Astrocyte of the cerebellum (primary cell): ENCODE measurements at regions not wholly inside any gene's neighbourhood (a gene's known extent, or its start where the extent isn't known, plus 50 kb on each side); places are given as distances from the start of the nearest gene placed in this dataset.

Experiments used
- DNase-seq: peaks from one replicate; pipeline ENCODE4 v3.0.0-alpha.2; 2011; ENCODE audit warnings: low read depth
- H3K4me3 ChIP-seq: 2 replicates; pipeline ENCODE4 v1.5.1; 2011; ENCODE audit warnings: mild to moderate bottlenecking, low read depth, low read length, moderate library complexity
- in situ Hi-C: cut with HindIII; loops from 2 replicates; pipeline ENCODE4 v1.10.0; 2017; ENCODE audit warnings: low sequenced_read_pairs
- TF ChIP-seq, protein P1 (sequence below): IDR thresholded peaks from 2 replicates; pipeline ENCODE4 v1.5.1; 2012; ENCODE audit warnings: low read length, low read depth, moderate library complexity, mild to moderate bottlenecking; ENCODE audit errors: missing control alignments

GRCh38 chr5:158060212-158060611, 201.3 kb upstream of the CLINT1 start:
- no peak for DNase-seq
- TF ChIP-seq, protein P1, sequence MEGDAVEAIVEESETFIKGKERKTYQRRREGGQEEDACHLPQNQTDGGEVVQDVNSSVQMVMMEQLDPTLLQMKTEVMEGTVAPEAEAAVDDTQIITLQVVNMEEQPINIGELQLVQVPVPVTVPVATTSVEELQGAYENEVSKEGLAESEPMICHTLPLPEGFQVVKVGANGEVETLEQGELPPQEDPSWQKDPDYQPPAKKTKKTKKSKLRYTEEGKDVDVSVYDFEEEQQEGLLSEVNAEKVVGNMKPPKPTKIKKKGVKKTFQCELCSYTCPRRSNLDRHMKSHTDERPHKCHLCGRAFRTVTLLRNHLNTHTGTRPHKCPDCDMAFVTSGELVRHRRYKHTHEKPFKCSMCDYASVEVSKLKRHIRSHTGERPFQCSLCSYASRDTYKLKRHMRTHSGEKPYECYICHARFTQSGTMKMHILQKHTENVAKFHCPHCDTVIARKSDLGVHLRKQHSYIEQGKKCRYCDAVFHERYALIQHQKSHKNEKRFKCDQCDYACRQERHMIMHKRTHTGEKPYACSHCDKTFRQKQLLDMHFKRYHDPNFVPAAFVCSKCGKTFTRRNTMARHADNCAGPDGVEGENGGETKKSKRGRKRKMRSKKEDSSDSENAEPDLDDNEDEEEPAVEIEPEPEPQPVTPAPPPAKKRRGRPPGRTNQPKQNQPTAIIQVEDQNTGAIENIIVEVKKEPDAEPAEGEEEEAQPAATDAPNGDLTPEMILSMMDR = no peak
- H3K4me3 ChIP-seq = no peak overlapping the region
- in situ Hi-C loops = no loop called here

GRCh38 chr5:158058208-158059120, 199.5 kb upstream of the CLINT1 start:
- in situ Hi-C loops = no loop called here
- no peak overlapping the region for H3K4me3 ChIP-seq
- no peak for DNase-seq
- TF ChIP-seq, protein P1 = no peak

GRCh38 chr5:158056130-158056825, 197.3 kb upstream of the CLINT1 start:
- in situ Hi-C loops = no loop called here
- no peak overlapping the region for H3K4me3 ChIP-seq
- no peak for DNase-seq
- TF ChIP-seq, protein P1 = no peak

DNA sequence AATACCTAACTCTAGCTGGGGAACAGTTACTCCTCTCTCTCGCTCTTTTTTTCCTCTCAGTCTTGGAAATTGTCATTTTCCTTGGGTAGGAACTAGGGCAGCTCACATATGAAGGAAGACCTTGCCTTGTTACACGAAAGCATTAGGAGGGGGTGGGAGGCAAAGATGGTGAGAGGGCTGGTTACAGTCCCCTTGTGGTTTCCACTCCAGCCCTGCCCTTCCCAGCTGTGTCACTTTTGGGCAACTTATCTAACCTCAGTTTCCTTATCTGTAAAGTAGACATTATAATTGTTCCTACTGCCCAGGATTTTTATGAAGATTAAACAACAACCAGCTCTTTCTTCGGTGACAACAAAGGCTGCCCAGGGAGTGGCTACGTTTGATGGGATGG, 196.2 kb upstream of the CLINT1 start:
- TF ChIP-seq, protein P1 = no peak
- H3K4me3 ChIP-seq = no peak overlapping the region
- no peak for DNase-seq
- in situ Hi-C loops = no loop called here

DNA sequence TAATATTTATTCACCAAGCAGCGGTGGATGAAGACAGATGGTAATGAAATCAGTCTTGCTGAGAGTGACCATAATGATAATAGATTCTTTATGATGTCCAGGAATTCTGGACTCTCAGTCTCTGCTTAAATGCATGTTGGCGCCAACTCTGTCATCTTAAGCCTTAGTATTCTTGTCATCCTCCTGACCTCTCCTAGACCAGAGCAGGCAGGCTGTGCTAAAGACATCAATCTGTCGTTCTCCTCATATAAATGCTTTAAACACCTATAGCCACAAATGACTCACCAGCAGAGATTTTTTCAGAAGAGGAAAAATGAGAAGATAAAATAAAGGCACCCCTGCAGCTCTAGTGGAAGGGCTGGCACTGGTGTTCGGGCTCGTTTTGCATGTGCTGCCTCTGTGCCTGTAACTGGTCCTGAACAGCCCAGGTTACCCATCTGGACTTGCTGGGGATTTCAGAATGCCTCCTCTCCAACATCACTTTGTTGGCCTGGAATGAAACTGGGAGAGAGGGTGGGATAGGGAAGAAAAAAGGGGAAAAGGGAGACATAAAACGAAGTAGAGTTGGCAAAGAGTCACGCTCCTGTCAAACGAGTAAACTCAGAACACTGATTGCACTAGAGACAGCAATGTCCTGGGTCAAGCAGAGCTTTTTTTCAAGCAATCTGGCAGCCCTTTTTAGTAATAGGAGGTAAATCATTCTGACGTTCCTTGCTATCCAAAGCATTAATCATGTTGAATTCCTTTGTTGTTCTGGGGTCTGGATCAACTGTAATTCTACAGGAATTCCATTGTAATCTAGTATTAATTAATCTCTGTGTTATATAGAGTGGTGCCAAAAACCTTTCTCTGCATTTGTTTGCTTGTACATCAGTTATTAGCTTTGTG, 195.5 kb upstream of the CLINT1 start:
- TF ChIP-seq, protein P1 = no peak
- no peak for DNase-seq
- no peak overlapping the region for H3K4me3 ChIP-seq
- in situ Hi-C loops = no loop called here

DNA sequence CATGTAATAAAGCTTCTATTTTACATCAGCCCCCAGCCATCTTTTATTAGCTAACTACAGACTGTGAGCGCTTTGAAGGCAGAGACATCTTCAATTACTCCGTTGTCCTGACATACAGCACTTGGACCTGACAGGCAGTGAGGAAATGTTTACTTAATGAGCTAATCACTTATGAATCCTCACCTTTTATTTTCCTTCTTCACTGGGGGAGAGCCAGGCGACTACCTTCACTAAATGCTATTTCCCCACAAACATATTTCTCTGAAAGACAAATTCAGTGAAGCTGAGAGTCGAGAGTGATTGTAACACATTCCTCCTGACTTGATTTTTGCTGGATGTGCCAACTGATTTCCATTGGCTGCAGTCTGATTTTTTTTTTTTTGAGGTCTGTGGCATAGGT, 192.1 kb upstream of the CLINT1 start:
- in situ Hi-C loops = no loop called here
- no peak for DNase-seq
- TF ChIP-seq, protein P1 = no peak
- no peak overlapping the region for H3K4me3 ChIP-seq
